ENCODE measurements at regions not wholly inside any gene's neighbourhood (a gene's known extent, or its start where the extent isn't known, plus 50 kb on each side); places are given as distances from the start of the nearest gene placed in this dataset.

DNA sequence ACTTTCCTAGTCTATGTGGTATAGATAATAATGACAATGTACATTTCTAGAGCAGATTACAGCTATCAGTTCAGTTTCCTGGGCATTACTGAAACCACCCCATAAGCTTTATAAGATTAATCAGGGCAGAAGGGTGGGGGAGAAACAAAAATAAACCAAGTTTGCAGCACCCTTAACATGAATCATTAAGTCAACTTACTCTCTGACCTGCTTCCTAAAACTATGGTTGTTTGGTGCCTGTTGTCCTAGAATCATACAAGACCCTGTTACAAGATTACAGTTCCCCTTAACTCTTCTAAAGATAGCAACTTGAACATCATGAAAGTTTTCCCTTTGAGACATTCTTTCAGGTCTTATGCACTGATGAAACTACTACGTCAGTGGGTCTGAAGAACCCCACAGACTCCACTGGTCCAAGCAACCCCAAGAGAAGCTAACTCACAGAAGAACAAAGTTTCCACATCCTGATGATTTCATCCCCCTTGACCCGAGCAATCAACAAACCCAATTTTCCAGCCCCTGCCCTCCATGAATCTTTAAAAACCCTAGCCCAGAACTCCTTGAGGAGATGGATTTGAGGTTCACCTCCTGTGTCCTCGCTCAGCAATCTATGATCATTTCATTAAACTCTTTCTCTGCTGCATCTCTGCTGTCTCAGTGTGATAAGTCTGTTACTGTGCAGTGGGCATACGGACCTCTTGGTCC lies 336.5 kb downstream of the FOXO1 start:
- Histone ChIP-seq H3K27me3 (ENCODE audit: insufficient read depth, low read length, poor library complexity, severe bottlenecking) (no peaks in the 10 kb centered on the region), H3K27ac (ENCODE audit: low read depth, low read length) (no peak overlapping the region), H3K9me3 (ENCODE audit: low read length) (no peaks in the 10 kb centered on the region), H3K4me1 (ENCODE audit: insufficient read depth, low read length) (peaks cover 18% of the 10 kb centered on the region), H3K36me3 (ENCODE audit: insufficient read depth, low read length) (no peaks in the 10 kb centered on the region), H3K4me3 (ENCODE audit: low read length) (no peak overlapping the region)
- H3K27ac Mint-ChIP-seq, result no peak overlapping the region
- peaks cover 0 to 13% (median 0%) of the 10 kb centered on the region in 3 donors for H3K36me3 Mint-ChIP-seq
- no peak for DNase-seq
- H3K4me1 Mint-ChIP-seq, result peaks cover 15 to 31% (median 17%) of the 10 kb centered on the region in 3 donors
- CTCF ChIA-PET, result interaction anchor here (1.2 kb wide), 1 partner anchor 387 kb away, joined by 3 read pairs; no protein-coding TSS in a partner anchor
- H3K27me3 Mint-ChIP-seq, result peaks cover 3 to 5% of the 10 kb centered on the region in 2 donors
- peak overlapping the region in 1 of 7 donors; percentile 41 for H3K4me3 Mint-ChIP-seq
- H3K9me3 Mint-ChIP-seq, result no peaks in the 10 kb centered on the region
- POLR2A ChIA-PET, result no interaction called here

DNA sequence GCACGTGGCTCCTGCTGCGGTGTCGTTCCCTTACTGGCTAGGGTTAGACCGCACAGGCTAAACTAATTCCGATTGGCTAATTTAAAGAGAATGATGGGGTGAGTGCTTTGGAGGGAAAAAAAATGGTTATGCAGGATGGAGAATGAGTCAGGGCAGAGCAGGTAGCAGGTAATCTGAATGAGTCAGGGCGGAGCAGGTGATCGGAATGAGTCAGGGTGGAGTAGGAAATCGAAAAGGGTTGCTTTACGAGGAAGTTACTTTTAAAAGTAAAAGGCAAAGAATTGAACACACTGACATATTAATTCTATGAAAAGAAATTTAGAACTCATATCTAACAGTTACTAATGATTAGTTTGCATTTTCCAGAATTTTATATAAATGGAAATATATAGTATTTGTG lies 335.5 kb downstream of the FOXO1 start:
- ChIA-PET POLR2A (no interaction called here), CTCF (no interaction called here)
- H3K4me1 Mint-ChIP-seq, result peaks cover 10 to 24% (median 11%) of the 10 kb centered on the region in 3 donors

DNA sequence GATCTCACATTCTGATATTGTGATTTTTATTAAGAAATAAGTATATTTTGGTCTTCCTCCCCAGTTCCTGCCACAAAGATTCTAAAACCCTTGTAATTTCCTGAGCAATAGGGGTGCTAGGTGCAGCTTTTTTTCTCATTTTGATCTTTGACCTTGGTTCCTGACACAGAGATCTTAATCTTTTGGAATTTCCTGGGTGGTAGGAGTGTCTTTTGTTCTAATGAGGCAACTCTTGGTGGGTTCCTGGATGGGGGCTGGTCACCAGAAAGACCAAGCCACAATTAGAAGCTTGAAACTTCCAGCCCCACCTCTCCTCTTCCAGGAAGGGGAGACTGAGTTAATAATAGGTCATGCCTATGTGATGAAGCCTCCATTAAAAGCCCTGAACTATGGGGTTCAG lies 334.6 kb downstream of the FOXO1 start:
- ChIA-PET POLR2A (no interaction called here), CTCF (no interaction called here)
- peaks cover 3 to 5% of the 10 kb centered on the region in 2 donors for H3K27me3 Mint-ChIP-seq
- no peaks in the 10 kb centered on the region for H3K9me3 Mint-ChIP-seq
- H3K27ac Mint-ChIP-seq, result no peak overlapping the region
- H3K4me3 Mint-ChIP-seq, result no peak overlapping the region
- H3K27me3 ChIP-seq (ENCODE audit: insufficient read depth, low read length, poor library complexity, severe bottlenecking), result no peaks in the 10 kb centered on the region
- H3K9me3 ChIP-seq (ENCODE audit: low read length), result no peaks in the 10 kb centered on the region
- H3K4me1 ChIP-seq (ENCODE audit: insufficient read depth, low read length), result peaks cover 11% of the 10 kb centered on the region
- H3K4me3 ChIP-seq (ENCODE audit: low read length), result no peak overlapping the region
- peaks cover 0 to 8% (median 0%) of the 10 kb centered on the region in 3 donors for H3K36me3 Mint-ChIP-seq
- H3K27ac ChIP-seq (ENCODE audit: low read depth, low read length), result no peak overlapping the region
- no peak for DNase-seq
- H3K4me1 Mint-ChIP-seq, result peaks cover 11 to 19% (median 14%) of the 10 kb centered on the region in 3 donors
- no peaks in the 10 kb centered on the region for H3K36me3 ChIP-seq (ENCODE audit: insufficient read depth, low read length)

More for the DNA sequence above, 335.5 kb downstream of the FOXO1 start:
- Mint-ChIP-seq H3K27ac (peak overlapping the region in 1 of 8 donors; percentile 60), H3K9me3 (no peaks in the 10 kb centered on the region), H3K27me3 (peaks cover 3 to 5% of the 10 kb centered on the region in 2 donors), H3K4me3 (no peak overlapping the region), H3K36me3 (peaks cover 0 to 8% (median 0%) of the 10 kb centered on the region in 3 donors)
- no peak for DNase-seq
- no peaks in the 10 kb centered on the region for H3K9me3 ChIP-seq (ENCODE audit: low read length)
- no peaks in the 10 kb centered on the region for H3K36me3 ChIP-seq (ENCODE audit: insufficient read depth, low read length)
- no peak overlapping the region for H3K4me3 ChIP-seq (ENCODE audit: low read length)
- no peak overlapping the region for H3K27ac ChIP-seq (ENCODE audit: low read depth, low read length)
- H3K4me1 ChIP-seq (ENCODE audit: insufficient read depth, low read length), result peaks cover 12% of the 10 kb centered on the region
- H3K27me3 ChIP-seq (ENCODE audit: insufficient read depth, low read length, poor library complexity, severe bottlenecking), result no peaks in the 10 kb centered on the region

DNA sequence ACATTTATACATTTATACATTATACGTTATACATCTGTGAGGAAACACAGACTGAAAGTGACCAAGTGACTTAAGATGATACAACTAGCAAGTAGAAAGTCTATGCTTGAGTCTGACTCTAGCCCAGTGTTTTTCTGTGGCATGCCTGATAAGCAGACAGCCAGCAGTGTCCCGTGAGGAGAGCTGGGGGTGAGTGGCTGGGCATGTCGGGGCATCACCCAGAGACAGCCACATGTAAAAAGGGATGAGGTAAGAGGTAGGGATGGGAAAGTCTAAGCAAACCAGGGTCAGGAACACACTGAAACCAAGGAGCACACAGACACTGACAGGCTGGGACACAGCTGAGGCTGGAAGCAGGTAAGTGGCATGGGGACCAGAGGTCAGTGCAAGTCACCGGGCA lies 333.2 kb downstream of the FOXO1 start:
- CTCF ChIA-PET, result no interaction called here
- H3K36me3 Mint-ChIP-seq, result peaks cover 0 to 8% (median 0%) of the 10 kb centered on the region in 3 donors
- no peaks in the 10 kb centered on the region for H3K9me3 Mint-ChIP-seq
- peak overlapping the region in 1 of 8 donors; percentile 24 for H3K27ac Mint-ChIP-seq
- H3K4me3 Mint-ChIP-seq, result no peak overlapping the region
- H3K4me3 ChIP-seq (ENCODE audit: low read length), result no peak overlapping the region
- no peaks in the 10 kb centered on the region for H3K9me3 ChIP-seq (ENCODE audit: low read length)
- peaks cover 18% of the 10 kb centered on the region for H3K4me1 ChIP-seq (ENCODE audit: insufficient read depth, low read length)
- no peak overlapping the region for H3K27ac ChIP-seq (ENCODE audit: low read depth, low read length)
- no peak for DNase-seq
- H3K27me3 Mint-ChIP-seq, result peaks cover 0 to 5% of the 10 kb centered on the region in 2 donors
- POLR2A ChIA-PET, result no interaction called here
- H3K4me1 Mint-ChIP-seq, result peaks cover 11 to 19% (median 16%) of the 10 kb centered on the region in 3 donors
- no peaks in the 10 kb centered on the region for H3K36me3 ChIP-seq (ENCODE audit: insufficient read depth, low read length)
- H3K27me3 ChIP-seq (ENCODE audit: insufficient read depth, low read length, poor library complexity, severe bottlenecking), result no peaks in the 10 kb centered on the region

DNA sequence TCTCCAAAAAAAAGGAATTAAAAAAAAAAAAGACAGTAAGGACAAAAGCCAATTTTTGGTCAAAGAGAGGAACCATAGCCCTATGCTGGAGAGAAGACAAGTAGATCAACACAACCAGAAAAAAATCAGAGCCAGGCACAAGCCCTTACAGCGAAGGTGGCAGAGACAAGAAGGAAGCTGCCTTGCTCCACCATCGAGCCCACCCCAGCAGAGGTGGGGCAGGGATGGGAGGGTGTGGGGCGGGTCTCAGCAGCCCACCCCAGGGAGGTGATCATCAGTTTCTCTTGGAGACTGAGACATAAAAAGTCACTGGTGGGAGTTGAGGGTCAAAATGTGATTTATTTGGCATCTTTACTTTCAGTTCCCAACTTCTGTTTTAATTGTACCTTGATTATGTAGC lies 332.4 kb downstream of the FOXO1 start:
- ChIA-PET POLR2A (no interaction called here), CTCF (no interaction called here)
- Mint-ChIP-seq H3K9me3 (no peaks in the 10 kb centered on the region), H3K4me3 (no peak overlapping the region), H3K4me1 (peaks cover 11 to 19% (median 16%) of the 10 kb centered on the region in 3 donors), H3K36me3 (peaks cover 0 to 8% (median 0%) of the 10 kb centered on the region in 3 donors), H3K27me3 (peaks cover 0 to 5% of the 10 kb centered on the region in 2 donors), H3K27ac (no peak overlapping the region)
- Histone ChIP-seq H3K4me1 (ENCODE audit: insufficient read depth, low read length) (peaks cover 18% of the 10 kb centered on the region), H3K9me3 (ENCODE audit: low read length) (no peaks in the 10 kb centered on the region), H3K27me3 (ENCODE audit: insufficient read depth, low read length, poor library complexity, severe bottlenecking) (no peaks in the 10 kb centered on the region), H3K4me3 (ENCODE audit: low read length) (no peak overlapping the region), H3K36me3 (ENCODE audit: insufficient read depth, low read length) (no peaks in the 10 kb centered on the region), H3K27ac (ENCODE audit: low read depth, low read length) (no peak overlapping the region)
- no peak for DNase-seq

DNA sequence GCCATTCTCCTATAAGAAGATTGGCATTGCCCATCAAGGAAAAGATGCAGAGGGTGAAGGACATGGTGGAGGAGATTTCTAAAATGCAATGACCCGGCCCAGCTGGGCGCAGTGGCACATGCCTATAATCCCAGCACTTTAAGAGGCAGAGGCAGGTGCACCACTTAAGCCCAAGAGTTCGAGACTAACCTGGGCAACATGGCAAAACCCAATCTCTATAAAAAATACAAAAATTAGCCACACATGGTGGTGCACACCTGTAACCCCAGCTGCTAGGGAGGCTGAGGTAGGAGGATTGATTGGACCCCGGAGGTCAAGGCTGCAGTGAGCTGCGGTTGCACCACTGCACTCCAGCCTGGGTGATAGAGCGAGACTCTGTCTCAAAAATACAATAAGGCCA lies 331.8 kb downstream of the FOXO1 start:
- DNase-seq, result no peak
- H3K36me3 ChIP-seq (ENCODE audit: insufficient read depth, low read length), result no peaks in the 10 kb centered on the region
- H3K4me3 Mint-ChIP-seq, result no peak overlapping the region
- CTCF ChIA-PET, result no interaction called here
- peaks cover 11 to 19% (median 16%) of the 10 kb centered on the region in 3 donors for H3K4me1 Mint-ChIP-seq
- no peak overlapping the region for H3K27ac Mint-ChIP-seq
- H3K9me3 ChIP-seq (ENCODE audit: low read length), result no peaks in the 10 kb centered on the region
- peaks cover 0 to 8% (median 0%) of the 10 kb centered on the region in 3 donors for H3K36me3 Mint-ChIP-seq
- H3K4me3 ChIP-seq (ENCODE audit: low read length), result no peak overlapping the region
- no peak overlapping the region for H3K27ac ChIP-seq (ENCODE audit: low read depth, low read length)
- H3K27me3 ChIP-seq (ENCODE audit: insufficient read depth, low read length, poor library complexity, severe bottlenecking), result no peaks in the 10 kb centered on the region
- POLR2A ChIA-PET, result no interaction called here
- peaks cover 18% of the 10 kb centered on the region for H3K4me1 ChIP-seq (ENCODE audit: insufficient read depth, low read length)
- H3K9me3 Mint-ChIP-seq, result no peaks in the 10 kb centered on the region
- H3K27me3 Mint-ChIP-seq, result peaks cover 0 to 5% of the 10 kb centered on the region in 2 donors

DNA sequence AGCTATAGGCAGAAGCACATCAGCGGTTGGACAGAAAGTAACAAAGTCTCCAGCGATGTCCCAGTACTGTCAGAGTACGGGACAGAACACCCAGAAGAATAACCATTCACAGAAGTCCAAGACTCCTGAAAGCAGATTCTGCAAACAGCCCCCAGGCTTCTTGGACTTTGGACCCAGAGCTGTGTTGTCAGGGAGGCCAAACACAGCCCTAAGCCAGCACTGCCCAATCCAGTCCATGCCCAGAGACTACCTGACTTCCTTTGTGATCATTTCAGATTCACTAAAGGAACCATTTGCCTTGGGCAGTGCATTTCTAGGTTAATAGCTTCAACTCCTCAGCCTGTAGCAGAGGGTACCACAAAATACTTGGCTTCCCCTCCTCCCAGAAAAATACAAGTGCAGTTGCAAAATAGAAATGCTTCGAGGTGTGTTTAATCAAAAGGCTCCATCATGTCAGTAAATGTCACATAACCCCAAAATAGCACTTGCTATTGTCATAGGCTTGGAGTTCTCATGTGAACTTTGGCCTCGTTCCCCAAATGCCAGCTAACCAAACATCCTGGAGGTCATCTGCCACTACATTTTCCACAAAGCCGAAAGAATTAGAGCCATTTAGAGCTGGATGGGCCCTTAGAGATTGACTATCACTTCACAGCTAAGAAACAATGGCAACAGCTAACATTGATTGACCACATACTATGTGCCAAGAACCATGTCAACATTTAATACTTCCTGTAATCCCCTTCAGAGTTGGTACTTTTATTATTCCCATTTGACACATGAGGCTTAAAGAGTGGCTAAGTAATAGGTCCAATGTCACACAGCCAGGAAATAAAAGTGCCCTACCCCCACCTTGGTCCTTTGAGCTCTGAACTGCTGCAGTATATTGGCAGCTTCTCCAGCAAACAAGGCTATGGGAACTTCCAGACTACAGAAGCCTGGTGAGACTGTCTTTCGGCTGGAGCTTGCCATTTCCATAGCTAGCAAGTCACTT lies 329.9 kb downstream of the FOXO1 start:
- Histone ChIP-seq H3K9me3 (ENCODE audit: low read length) (no peaks in the 10 kb centered on the region), H3K4me1 (ENCODE audit: insufficient read depth, low read length) (peaks cover 16% of the 10 kb centered on the region), H3K4me3 (ENCODE audit: low read length) (no peak overlapping the region), H3K27ac (ENCODE audit: low read depth, low read length) (no peak overlapping the region), H3K27me3 (ENCODE audit: insufficient read depth, low read length, poor library complexity, severe bottlenecking) (no peaks in the 10 kb centered on the region), H3K36me3 (ENCODE audit: insufficient read depth, low read length) (no peaks in the 10 kb centered on the region)
- peaks cover 6 to 13% (median 6%) of the 10 kb centered on the region in 3 donors for H3K4me1 Mint-ChIP-seq
- DNase-seq, result no peak
- CTCF ChIA-PET, result no interaction called here
- POLR2A ChIA-PET, result no interaction called here
- H3K27me3 Mint-ChIP-seq, result peaks cover 0 to 2% of the 10 kb centered on the region in 2 donors
- H3K36me3 Mint-ChIP-seq, result peaks cover 0 to 4% (median 0%) of the 10 kb centered on the region in 3 donors
- no peaks in the 10 kb centered on the region for H3K9me3 Mint-ChIP-seq
- H3K4me3 Mint-ChIP-seq, result no peak overlapping the region
- H3K27ac Mint-ChIP-seq, result peak overlapping the region in 3 of 8 donors; percentile 8 to 76 (median 68)

DNA sequence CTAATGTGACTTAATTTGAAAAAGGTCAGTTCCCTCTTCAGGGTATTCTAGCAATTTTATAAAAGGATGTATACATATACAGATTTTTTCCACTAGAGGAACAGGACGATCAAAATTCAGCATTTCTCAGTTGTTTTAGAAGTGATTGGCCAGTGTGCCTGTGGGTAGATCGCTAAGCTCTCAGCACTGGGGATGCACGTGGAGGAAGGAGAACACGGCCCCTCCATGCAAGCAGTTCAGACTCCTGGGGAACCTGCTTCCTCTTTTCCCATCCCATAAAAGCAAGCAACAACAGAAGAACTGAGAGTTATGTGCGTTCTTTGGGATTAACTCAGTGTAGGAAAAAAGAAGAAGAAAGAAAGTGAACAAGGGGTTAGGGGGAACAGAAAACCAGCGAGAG lies 328.8 kb downstream of the FOXO1 start:
- Histone ChIP-seq H3K27ac (ENCODE audit: low read depth, low read length) (no peak overlapping the region), H3K4me1 (ENCODE audit: insufficient read depth, low read length) (peaks cover 11% of the 10 kb centered on the region), H3K9me3 (ENCODE audit: low read length) (no peaks in the 10 kb centered on the region), H3K36me3 (ENCODE audit: insufficient read depth, low read length) (no peaks in the 10 kb centered on the region), H3K4me3 (ENCODE audit: low read length) (no peak overlapping the region), H3K27me3 (ENCODE audit: insufficient read depth, low read length, poor library complexity, severe bottlenecking) (no peaks in the 10 kb centered on the region)
- CTCF ChIA-PET, result no interaction called here
- H3K4me3 Mint-ChIP-seq, result no peak overlapping the region
- DNase-seq, result no peak
- peaks cover 0 to 4% (median 0%) of the 10 kb centered on the region in 3 donors for H3K36me3 Mint-ChIP-seq
- H3K27ac Mint-ChIP-seq, result peak overlapping the region in 2 of 8 donors; percentile 45 to 56
- H3K27me3 Mint-ChIP-seq, result peaks cover 0 to 2% of the 10 kb centered on the region in 2 donors
- POLR2A ChIA-PET, result no interaction called here
- peaks cover 0 to 6% (median 0%) of the 10 kb centered on the region in 3 donors for H3K4me1 Mint-ChIP-seq
- no peaks in the 10 kb centered on the region for H3K9me3 Mint-ChIP-seq

Measured in CD8-positive, alpha-beta memory T cell (primary cell).